ENCODE measurements at regions not wholly inside any gene's neighbourhood (a gene's known extent, or its start where the extent isn't known, plus 50 kb on each side); places are given as distances from the start of the nearest gene placed in this dataset.

- no peak overlapping the region for H3K27ac ChIP-seq (ENCODE audit: extremely low read depth, low read depth, low read length)
- 0% methylated on average over 1 of the region's 1 CpG for WGBS (ENCODE audit: insufficient coverage, low coverage, missing lambda C conversion rate)
- H3K9me3 ChIP-seq (replicated peaks; ENCODE audit: control insufficient read depth, insufficient read depth, low read depth, low read length) = no peaks in the 10 kb centered on the region
- TF ChIP-seq THRA (IDR thresholded peaks at IDR 0.05) (no peak), HIVEP1 (CRISPR knock-in tag; IDR thresholded peaks at IDR 0.05) (no peak), ATF7 (IDR thresholded peaks at IDR 0.05) (no peak), RFX7 (CRISPR knock-in tag; IDR thresholded peaks at IDR 0.05) (no peak), ZNF449 (CRISPR knock-in tag; IDR thresholded peaks at IDR 0.05) (no peak), MED1 (CRISPR knock-in tag; IDR thresholded peaks at IDR 0.05; ENCODE audit: borderline replicate concordance) (no peak), SNIP1 (IDR thresholded peaks at IDR 0.05; ENCODE audit: low read depth) (no peak), HNRNPH1 (optimal IDR thresholded peaks at IDR 0.05; ENCODE audit: low read depth, low read length) (no peak), KHSRP (IDR thresholded peaks at IDR 0.05) (no peak), SMAD1 (IDR thresholded peaks at IDR 0.05; ENCODE audit: low read depth, low read length, partially characterized antibody) (no peak), TRIM28 (IDR thresholded peaks at IDR 0.05) (no peak)
- H3K4me2 ChIP-seq (ENCODE audit: insufficient read depth, low read length) = no peak overlapping the region
- CTCF ChIA-PET (ENCODE audit: low intra/inter-chr PET ratio) = no interaction called here
- intact Hi-C loops (cut with micrococcal nuclease) (no loop called here), in situ Hi-C loops (cut with MboI) (no loop called here)
- H3K9me1 ChIP-seq (ENCODE audit: control insufficient read depth, insufficient read depth, low read length) = no peaks in the 10 kb centered on the region
- H3K27me3 ChIP-seq (ENCODE audit: control insufficient read depth in 2 of 2, insufficient read depth in 2 of 2, low read length in 2 of 2) = no peaks in the 10 kb centered on the region
- H2AFZ ChIP-seq (ENCODE audit: low read depth, low read length) = no peak overlapping the region
- H3K9ac ChIP-seq (ENCODE audit: insufficient read depth in 1 of 2, low read depth in 2 of 2, low read length in 2 of 2) = no peak overlapping the region
- no peaks in the 10 kb centered on the region for H3K4me1 ChIP-seq (replicated peaks in 1 of 2; ENCODE audit: control insufficient read depth in 2 of 2, insufficient read depth in 2 of 2, low read length in 2 of 2)
- POLR2A ChIA-PET = no interaction called here
- FAIRE-seq (no peak), DNase-seq (ENCODE audit: extremely low read depth in 1 of 4, low spot score in 3 of 4) (no peak), ATAC-seq (no peak)
- no TSS peak for BruUV-seq (replicated peaks)
- no peaks in the 10 kb centered on the region for H4K20me1 ChIP-seq (replicated peaks; ENCODE audit: control insufficient read depth, insufficient read depth, low read length)
- H3K79me2 ChIP-seq (ENCODE audit: control insufficient read depth, insufficient read depth, low read length) = no peaks in the 10 kb centered on the region
- no peaks in the 10 kb centered on the region for H3K36me3 ChIP-seq (ENCODE audit: control insufficient read depth, insufficient read depth, low read length)
- H3K4me3 ChIP-seq = no peak overlapping the region
These were observed 1183.8 kb downstream of the HACE1 start for GRCh38 chr6:103675807-103676406.
